Endothelial cell of umbilical vein (primary cell): ENCODE measurements at regions not wholly inside any gene's neighbourhood (a gene's known extent, or its start where the extent isn't known, plus 50 kb on each side); places are given as distances from the start of the nearest gene placed in this dataset.

Source experiments
- BruUV-seq: library from RNA; stranded (reverse); fragments of 400-500 nt; replicated peaks from 2 replicates; lab custom pipeline; 2021; lab: Mats Ljungman, UMichigan
- CTCF ChIA-PET: fragments of 300-600, 350-600 bp; sonication (Branson Sonifier 250); formaldehyde crosslinking; loops from one replicate; lab custom pipeline; 2021; ENCODE audit warnings: antibody characterized with exemption, inconsistent platforms; lab: Charles Lee
- POLR2A ChIA-PET: fragments of 300-600, 350-600 bp; sonication (Branson Sonifier 250); formaldehyde crosslinking; loops from one replicate; lab custom pipeline; 2021; ENCODE audit warnings: antibody characterized with exemption, inconsistent platforms; lab: Charles Lee
- DNase-seq: peaks from one replicate; pipeline ENCODE4 v3.0.0-alpha.2; 2011; ENCODE audit warnings: low read depth, low spot score
- FAIRE-seq: peaks from 2 replicates; lab custom pipeline; 2011; peaks lifted over from hg19 to GRCh38; lab: Jason Lieb, UNC
- H2AFZ ChIP-seq: 2 replicates; pipeline ENCODE4 v1.6.0; 2012; ENCODE audit warnings: low read depth, low read length, control low read depth, inconsistent platforms
- H3K27ac ChIP-seq: 2 replicates; pipeline ENCODE4 v1.5.1; 2011; ENCODE audit warnings: low read depth, mild to moderate bottlenecking, control low read depth, low read length, moderate library complexity; ENCODE audit not compliant: insufficient read depth
- H3K27me3 ChIP-seq, 2 experiments: 2 replicates each; pipeline versions ENCODE4 v1.6.0 to v1.6.1; 2011; ENCODE audit warnings: low read length in 2 of 2, mixed read lengths in 1 of 2; ENCODE audit not compliant: control insufficient read depth in 2 of 2, insufficient read depth in 2 of 2
- H3K36me3 ChIP-seq, 2 experiments: 2 replicates in 1 of 2; 3 replicates in 1 of 2; pipeline ENCODE4 v1.5.1; 2011; ENCODE audit warnings: low read length in 2 of 2, mild to moderate bottlenecking in 1 of 2, moderate library complexity in 1 of 2; ENCODE audit not compliant: control insufficient read depth in 2 of 2, insufficient read depth in 2 of 2; ENCODE audit errors: extremely low read depth in 1 of 2
- H3K4me1 ChIP-seq: 3 replicates; pipeline ENCODE4 v1.5.1; 2011; ENCODE audit warnings: mild to moderate bottlenecking, low read length; ENCODE audit not compliant: control insufficient read depth, insufficient read depth; ENCODE audit errors: extremely low read depth
- H3K4me2 ChIP-seq: 2 replicates; pipeline ENCODE4 v1.6.1; 2011; ENCODE audit warnings: low read length, control low read depth, mixed read lengths; ENCODE audit not compliant: insufficient read depth
- H3K4me3 ChIP-seq, 3 experiments: fragments of 200-600 bp in 1 of 3; sonication (generic), shearing (Covaris generic) in 1 of 3; replicated peaks in 1 of 3; 2 replicates each; pipeline ENCODE4 v1.5.1; 2011 to 2016; ENCODE audit warnings: control low read depth in 3 of 3, low read length in 3 of 3, mild to moderate bottlenecking in 2 of 3, inconsistent platforms in 1 of 3, low read depth in 1 of 3, moderate library complexity in 1 of 3; ENCODE audit not compliant: insufficient read depth in 1 of 3
- H3K79me2 ChIP-seq: 2 replicates; pipeline ENCODE4 v1.6.0; 2012; ENCODE audit warnings: low read length, inconsistent platforms; ENCODE audit not compliant: control insufficient read depth, insufficient read depth
- H3K9ac ChIP-seq: replicated peaks from 2 replicates; pipeline ENCODE3; 2011; ENCODE audit warnings: low read length, control low read depth; ENCODE audit not compliant: insufficient read depth; ENCODE audit errors: extremely low read depth
- H3K9me1 ChIP-seq: replicated peaks from 3 replicates; pipeline ENCODE4 v1.6.0; 2011; ENCODE audit warnings: mild to moderate bottlenecking, low read length; ENCODE audit not compliant: control insufficient read depth, insufficient read depth; ENCODE audit errors: extremely low read depth
- H3K9me3 ChIP-seq: replicated peaks from 2 replicates; pipeline ENCODE4 v1.5.1; 2012; ENCODE audit warnings: low read length, inconsistent platforms; ENCODE audit not compliant: control insufficient read depth, insufficient read depth
- H4K20me1 ChIP-seq: replicated peaks from 2 replicates; pipeline ENCODE3; 2011; ENCODE audit warnings: mild to moderate bottlenecking, low read length; ENCODE audit not compliant: control insufficient read depth, insufficient read depth; ENCODE audit errors: extremely low read depth
- EZH2 ChIP-seq: IDR thresholded peaks from 2 replicates; pipeline ENCODE4 v1.6.1; 2012; ENCODE audit warnings: borderline replicate concordance, low read depth, mild to moderate bottlenecking, moderate library complexity, low read length, inconsistent platforms; ENCODE audit not compliant: severe bottlenecking
- FOS ChIP-seq: IDR thresholded peaks from 2 replicates; pipeline ENCODE4 v1.6.1; 2011; ENCODE audit warnings: mild to moderate bottlenecking, low read length, moderate library complexity, borderline replicate concordance; ENCODE audit not compliant: insufficient read depth
- GATA2 ChIP-seq: IDR thresholded peaks from 2 replicates; pipeline ENCODE4 v1.7.0; 2011; ENCODE audit warnings: low read depth, mild to moderate bottlenecking, moderate library complexity, mixed read lengths, low read length; ENCODE audit not compliant: insufficient read length, insufficient read depth
- JUN ChIP-seq: IDR thresholded peaks from 2 replicates; pipeline ENCODE4 v1.6.1; 2011; ENCODE audit warnings: borderline replicate concordance, low read depth; ENCODE audit not compliant: insufficient read length, insufficient read depth
- MAX ChIP-seq: IDR thresholded peaks from 2 replicates; pipeline ENCODE4 v1.6.1; 2011; ENCODE audit not compliant: insufficient read depth, insufficient read length
- MYC ChIP-seq: IDR thresholded peaks from one replicate; pipeline ENCODE4 v1.6.1; 2011; ENCODE audit warnings: mild to moderate bottlenecking, low read depth, low read length
- dilution Hi-C: fragments of 300-500 bp; cut with MboI; formaldehyde crosslinking; loops from one replicate; pipeline ENCODE4 v1.15.0; 2019; ENCODE audit warnings: low sequenced_read_pairs; ENCODE audit not compliant: extremely low pct_ligation_motif_present
- intact Hi-C: fragments of 100-400 bp; cut with micrococcal nuclease; formaldehyde crosslinking; loops from one replicate; pipeline ENCODE4 v1.10.0; 2022
- TF ChIP-seq, protein P1 (sequence below), 2 donors: IDR thresholded peaks; 1 replicate in 1 of 2; 2 replicates in 1 of 2; pipeline ENCODE4 v1.5.1; 2011; ENCODE audit warnings: low read length in 2 of 2, mild to moderate bottlenecking in 2 of 2, moderate library complexity in 2 of 2, control low read depth in 1 of 2, inconsistent platforms in 1 of 2, low read depth in 1 of 2; ENCODE audit not compliant: insufficient read depth in 1 of 2; ENCODE audit errors: extremely low read depth in 1 of 2

DNA sequence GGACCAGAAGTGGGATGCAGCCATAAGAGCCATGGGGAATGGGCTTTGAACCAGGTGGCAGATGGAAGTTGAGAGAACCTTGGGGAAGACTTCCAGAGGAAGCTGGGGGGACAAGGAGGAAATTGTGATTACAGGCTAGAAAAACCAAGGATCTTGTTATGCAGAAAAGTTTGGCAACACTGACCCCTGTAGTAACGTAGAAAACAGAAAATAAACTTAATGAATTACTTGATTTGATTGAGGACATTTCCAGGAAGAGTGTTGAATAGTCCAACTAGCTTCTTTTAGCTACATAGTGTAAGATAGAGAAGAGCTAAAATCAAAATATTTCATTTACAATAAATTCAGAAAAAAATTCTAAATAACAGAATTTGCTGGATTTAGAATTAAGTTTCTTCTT is 91.9 kb upstream of the GPC1 start:
- Histone ChIP-seq H3K4me3 (no peak overlapping the region), H3K4me2 (no peak overlapping the region), H3K79me2 (no peaks in the 10 kb centered on the region), H4K20me1 (no peaks in the 10 kb centered on the region), H2AFZ (no peak overlapping the region), H3K9me1 (no peaks in the 10 kb centered on the region), H3K4me1 (no peaks in the 10 kb centered on the region), H3K9ac (no peak overlapping the region), H3K27me3 (no peaks in the 10 kb centered on the region), H3K9me3 (no peaks in the 10 kb centered on the region), H3K36me3 (no peaks in the 10 kb centered on the region), H3K27ac (no peak overlapping the region)
- no peak for DNase-seq
- ChIA-PET CTCF (interaction anchor here (0.9 to 1.4 kb wide), 3 partner anchors 17 to 111 kb away, joined by 3 to 12 read pairs (median 3); no protein-coding TSS in a partner anchor), POLR2A (interaction anchor here (0.5 kb wide), 1 partner anchor 37 kb away, joined by 4 read pairs; no protein-coding TSS in a partner anchor)
- no peak for FAIRE-seq
- intact Hi-C loops = no loop called here
- dilution Hi-C loops = no loop called here
- TF ChIP-seq FOS = no peak
- TF ChIP-seq MAX = no peak
- TF ChIP-seq JUN = no peak
- no peak for TF ChIP-seq EZH2
- TF ChIP-seq MYC = no peak
- no peak for TF ChIP-seq GATA2
- TF ChIP-seq, protein P1, sequence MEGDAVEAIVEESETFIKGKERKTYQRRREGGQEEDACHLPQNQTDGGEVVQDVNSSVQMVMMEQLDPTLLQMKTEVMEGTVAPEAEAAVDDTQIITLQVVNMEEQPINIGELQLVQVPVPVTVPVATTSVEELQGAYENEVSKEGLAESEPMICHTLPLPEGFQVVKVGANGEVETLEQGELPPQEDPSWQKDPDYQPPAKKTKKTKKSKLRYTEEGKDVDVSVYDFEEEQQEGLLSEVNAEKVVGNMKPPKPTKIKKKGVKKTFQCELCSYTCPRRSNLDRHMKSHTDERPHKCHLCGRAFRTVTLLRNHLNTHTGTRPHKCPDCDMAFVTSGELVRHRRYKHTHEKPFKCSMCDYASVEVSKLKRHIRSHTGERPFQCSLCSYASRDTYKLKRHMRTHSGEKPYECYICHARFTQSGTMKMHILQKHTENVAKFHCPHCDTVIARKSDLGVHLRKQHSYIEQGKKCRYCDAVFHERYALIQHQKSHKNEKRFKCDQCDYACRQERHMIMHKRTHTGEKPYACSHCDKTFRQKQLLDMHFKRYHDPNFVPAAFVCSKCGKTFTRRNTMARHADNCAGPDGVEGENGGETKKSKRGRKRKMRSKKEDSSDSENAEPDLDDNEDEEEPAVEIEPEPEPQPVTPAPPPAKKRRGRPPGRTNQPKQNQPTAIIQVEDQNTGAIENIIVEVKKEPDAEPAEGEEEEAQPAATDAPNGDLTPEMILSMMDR (IDR thresholded peaks at IDR 0.05; ENCODE audit: extremely low read depth in 1 of 2, insufficient read depth in 1 of 2, low read depth in 1 of 2, low read length in 2 of 2) = no peak
- no TSS peak for BruUV-seq
